Naive thymus-derived CD8-positive, alpha-beta T cell (primary cell): ENCODE measurements at regions not wholly inside any gene's neighbourhood (a gene's known extent, or its start where the extent isn't known, plus 50 kb on each side); places are given as distances from the start of the nearest gene placed in this dataset.

Source experiments
- ATAC-seq, 2 donors: fragments of 150-1000 bp; cut with Tn5 transposase in 1 of 2; sonication (Bioruptor Pico), chemical (Tn5 transposase) in 1 of 2; 1 replicate in 1 of 2; 2 replicates in 1 of 2; pipeline ENCODE4 v1.10.0; 2021; ENCODE audit warnings: mild to moderate bottlenecking in 2 of 2, moderate library complexity in 2 of 2
- POLR2A ChIA-PET: fragments of 350-600 bp; sonication (Branson Sonifier 250); formaldehyde crosslinking; loops from one replicate; lab custom pipeline; 2021; ENCODE audit warnings: antibody characterized with exemption; lab: Charles Lee
- DNase-seq, 10 donors: peaks; one replicate each; pipeline versions ENCODE4 v3.0.0 to v3.0.0-alpha.2; 2020 to 2022
- H3K27ac Mint-ChIP-seq, 10 donors: one replicate each; pipeline ENCODE4 v1.8.0; 2020 to 2022; ENCODE audit warnings: mild to moderate bottlenecking in 10 of 10, mixed read lengths in 10 of 10, moderate library complexity in 4 of 10, inconsistent platforms in 1 of 10
- H3K27me3 Mint-ChIP-seq, 5 donors: one replicate each; pipeline ENCODE4 v1.8.0; 2021 to 2022; ENCODE audit warnings: mixed read lengths in 5 of 5
- H3K36me3 Mint-ChIP-seq, 3 donors: one replicate each; pipeline ENCODE4 v1.8.0; 2020 to 2022; ENCODE audit warnings: mixed read lengths in 3 of 3, mild to moderate bottlenecking in 2 of 3, inconsistent platforms in 1 of 3
- H3K4me1 Mint-ChIP-seq, 4 donors: one replicate each; pipeline ENCODE4 v1.8.0; 2021 to 2022; ENCODE audit warnings: mixed read lengths in 4 of 4
- H3K4me3 Mint-ChIP-seq, 10 donors: one replicate each; pipeline ENCODE4 v1.8.0; 2020 to 2022; ENCODE audit warnings: mild to moderate bottlenecking in 10 of 10, mixed read lengths in 10 of 10, moderate library complexity in 6 of 10, inconsistent platforms in 1 of 10
- H3K9me3 Mint-ChIP-seq, 9 donors: one replicate each; pipeline ENCODE4 v1.8.0; 2020 to 2022; ENCODE audit warnings: mixed read lengths in 9 of 9, mild to moderate bottlenecking in 3 of 9, inconsistent platforms in 1 of 9, moderate library complexity in 1 of 9

DNA sequence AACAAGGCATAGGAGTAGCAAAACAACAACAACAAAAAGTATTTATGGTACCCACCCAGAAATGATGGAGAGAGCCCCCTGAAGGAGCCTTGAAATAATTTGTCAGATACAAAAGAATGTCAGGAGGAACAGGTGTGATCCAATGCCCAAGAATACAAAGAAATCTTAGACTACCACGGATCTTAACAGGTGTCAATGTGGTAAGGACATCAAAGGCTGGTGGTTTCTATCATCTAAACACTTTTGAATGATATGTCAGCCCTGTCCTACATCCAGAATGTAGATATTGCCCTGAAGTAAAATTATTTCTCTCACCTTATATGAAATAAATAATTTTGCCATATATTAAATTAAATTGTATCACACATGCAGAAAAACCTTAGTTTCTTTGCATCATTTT lies 386.4 kb upstream of the ANO5 start:
- no peak overlapping the region for H3K4me3 Mint-ChIP-seq
- DNase-seq (no peak), ATAC-seq (no peak)
- H3K9me3 Mint-ChIP-seq, result peaks cover 5 to 26% (median 16%) of the 10 kb centered on the region in 9 donors
- H3K27ac Mint-ChIP-seq, result no peak overlapping the region
- H3K36me3 Mint-ChIP-seq, result peaks cover 0 to 10% (median 0%) of the 10 kb centered on the region in 3 donors
- peaks cover 0 to 2% (median 0%) of the 10 kb centered on the region in 4 donors for H3K4me1 Mint-ChIP-seq
- no peaks in the 10 kb centered on the region for H3K27me3 Mint-ChIP-seq
- POLR2A ChIA-PET, result no interaction called here

DNA sequence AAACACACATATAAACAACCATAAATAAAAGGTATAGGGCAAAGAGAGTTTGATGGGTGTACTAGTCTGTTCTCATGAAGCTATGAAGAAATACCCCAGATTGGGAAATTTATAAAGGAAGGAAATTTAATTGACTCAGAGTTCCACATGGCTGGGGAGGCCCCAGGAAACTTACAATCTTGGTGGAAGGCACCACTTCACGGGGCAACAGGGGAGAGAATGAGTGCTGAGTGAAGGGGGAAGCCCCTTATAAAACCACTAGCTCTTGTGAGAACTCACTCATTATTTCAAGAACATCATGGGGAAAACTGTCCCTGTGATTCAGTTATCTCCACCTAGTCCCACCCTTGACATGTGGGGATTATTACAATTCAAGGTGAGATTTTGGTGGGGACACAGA lies 385.9 kb upstream of the ANO5 start:
- Mint-ChIP-seq H3K9me3 (peaks cover 5 to 26% (median 14%) of the 10 kb centered on the region in 9 donors), H3K4me1 (peaks cover 0 to 2% (median 0%) of the 10 kb centered on the region in 4 donors), H3K27me3 (no peaks in the 10 kb centered on the region), H3K4me3 (no peak overlapping the region), H3K36me3 (peaks cover 0 to 10% (median 0%) of the 10 kb centered on the region in 3 donors), H3K27ac (no peak overlapping the region)
- POLR2A ChIA-PET, result no interaction called here
- DNase-seq (no peak), ATAC-seq (no peak)

DNA sequence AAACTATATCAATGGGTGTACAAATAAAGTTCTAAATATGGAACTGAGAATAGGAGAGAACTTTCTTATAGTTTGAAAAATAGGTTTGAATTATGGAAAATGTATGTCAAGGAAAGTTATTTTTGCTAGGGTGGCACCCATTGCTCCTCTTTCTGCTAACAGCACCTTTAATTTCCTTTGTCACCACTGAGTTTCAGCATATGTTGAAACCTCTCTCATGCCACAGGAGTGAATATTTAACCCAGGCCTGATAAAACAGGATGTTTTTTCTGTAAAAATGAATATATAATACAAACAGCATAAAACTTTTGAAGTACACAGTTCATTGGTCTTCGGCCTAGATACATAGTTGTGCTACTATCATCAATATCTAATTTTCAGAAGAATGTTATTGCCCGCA lies 385.5 kb upstream of the ANO5 start:
- ATAC-seq, result no peak
- Mint-ChIP-seq H3K27ac (no peak overlapping the region), H3K27me3 (no peaks in the 10 kb centered on the region), H3K9me3 (peaks cover 5 to 26% (median 14%) of the 10 kb centered on the region in 9 donors), H3K4me3 (no peak overlapping the region), H3K4me1 (peaks cover 0 to 2% (median 0%) of the 10 kb centered on the region in 4 donors), H3K36me3 (peaks cover 0 to 10% (median 0%) of the 10 kb centered on the region in 3 donors)
- DNase-seq, result no peak
- POLR2A ChIA-PET, result no interaction called here

DNA sequence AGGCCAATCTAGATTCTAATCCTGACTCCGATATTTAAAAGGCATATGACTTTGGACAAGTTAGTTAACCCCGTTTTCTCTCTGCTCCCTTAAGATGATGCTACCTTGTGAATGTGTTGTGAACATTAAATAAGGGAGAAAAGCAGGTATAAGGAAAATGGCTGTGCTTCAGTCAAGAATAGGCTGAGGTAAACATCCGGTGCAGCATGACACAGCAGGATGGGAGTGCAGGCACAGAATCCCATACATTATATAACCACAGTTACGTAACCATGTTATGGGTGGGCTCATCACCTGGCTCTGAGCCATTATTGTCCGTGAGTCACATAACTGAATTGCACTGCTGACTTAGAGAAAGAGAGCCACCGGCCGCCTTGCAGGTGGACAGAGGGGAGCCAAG lies 382.2 kb upstream of the ANO5 start:
- Mint-ChIP-seq H3K9me3 (peaks cover 0 to 16% (median 4%) of the 10 kb centered on the region in 9 donors), H3K4me3 (no peak overlapping the region), H3K27me3 (no peaks in the 10 kb centered on the region), H3K4me1 (peaks cover 0 to 2% (median 0%) of the 10 kb centered on the region in 4 donors), H3K36me3 (no peaks in the 10 kb centered on the region), H3K27ac (no peak overlapping the region)
- ATAC-seq, result no peak
- POLR2A ChIA-PET, result no interaction called here
- DNase-seq, result no peak

DNA sequence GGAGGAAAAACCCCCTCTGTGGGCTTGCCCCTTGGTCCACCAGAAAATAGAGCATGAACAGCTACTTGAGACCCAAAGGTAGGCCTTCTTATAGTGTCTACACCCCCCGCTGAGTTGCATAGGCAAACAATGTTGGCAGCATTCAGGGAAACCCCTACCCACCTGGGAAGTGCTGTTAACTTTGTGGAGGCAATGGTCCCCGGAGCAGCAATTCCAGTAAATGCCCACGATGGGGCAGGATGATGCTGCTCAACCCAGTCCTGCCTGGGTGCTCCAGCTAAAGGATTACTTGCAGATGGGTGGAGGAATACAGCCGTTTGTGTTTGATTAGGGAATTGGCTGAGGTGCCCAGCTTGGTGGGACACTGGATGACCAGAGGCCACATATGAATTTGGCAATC lies 381.3 kb upstream of the ANO5 start:
- peaks cover 0 to 11% (median 3%) of the 10 kb centered on the region in 9 donors for H3K9me3 Mint-ChIP-seq
- ATAC-seq (no peak), DNase-seq (no peak)
- H3K4me3 Mint-ChIP-seq, result no peak overlapping the region
- no peak overlapping the region for H3K27ac Mint-ChIP-seq
- no peaks in the 10 kb centered on the region for H3K27me3 Mint-ChIP-seq
- POLR2A ChIA-PET, result no interaction called here
- no peaks in the 10 kb centered on the region for H3K36me3 Mint-ChIP-seq
- H3K4me1 Mint-ChIP-seq, result peaks cover 0 to 2% (median 0%) of the 10 kb centered on the region in 4 donors

DNA sequence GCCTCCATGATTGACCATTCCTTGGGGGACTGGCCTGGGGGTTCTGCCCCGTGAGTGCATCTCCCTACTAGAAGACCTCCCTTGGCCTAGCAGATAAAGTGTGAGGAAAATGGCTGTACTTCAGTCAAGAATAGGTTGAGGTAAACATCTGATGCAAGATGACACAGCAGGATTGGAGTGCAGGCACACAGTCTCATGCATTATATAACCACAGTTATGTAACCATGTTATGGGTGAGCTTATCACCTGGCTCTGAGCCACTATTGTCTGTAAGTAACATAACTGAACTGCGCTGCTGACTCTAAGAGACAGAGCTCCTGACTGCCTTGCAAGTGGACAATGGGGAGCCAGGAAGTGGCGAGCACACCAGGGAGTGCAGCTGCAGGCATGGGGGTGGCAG lies 378.7 kb upstream of the ANO5 start:
- peaks cover 0 to 11% (median 1%) of the 10 kb centered on the region in 9 donors for H3K9me3 Mint-ChIP-seq
- POLR2A ChIA-PET, result no interaction called here

DNA sequence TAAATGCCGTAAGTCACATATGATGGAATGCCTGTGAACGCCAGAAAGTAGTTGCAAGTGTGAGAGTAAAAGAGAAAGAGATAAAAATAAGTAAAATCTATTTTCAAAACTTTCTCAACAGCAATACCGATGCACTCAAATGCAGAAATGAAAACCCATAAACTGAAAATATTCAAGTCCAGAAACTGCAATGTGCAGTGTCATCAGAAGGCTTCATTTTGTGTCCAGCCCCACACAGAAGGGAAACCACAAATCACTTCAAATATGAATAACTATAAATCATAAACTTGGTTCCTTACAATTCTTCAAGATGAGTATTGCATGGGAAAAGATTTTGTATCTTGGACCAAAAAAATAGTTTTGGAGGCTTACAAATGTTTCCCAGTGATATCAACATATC lies 375.2 kb upstream of the ANO5 start:
- no peaks in the 10 kb centered on the region for H3K27me3 Mint-ChIP-seq
- DNase-seq, result no peak
- POLR2A ChIA-PET, result no interaction called here
- H3K4me1 Mint-ChIP-seq, result no peaks in the 10 kb centered on the region
- no peak overlapping the region for H3K4me3 Mint-ChIP-seq
- no peaks in the 10 kb centered on the region for H3K36me3 Mint-ChIP-seq
- no peak overlapping the region for H3K27ac Mint-ChIP-seq
- peaks cover 0 to 2% (median 0%) of the 10 kb centered on the region in 9 donors for H3K9me3 Mint-ChIP-seq
- ATAC-seq, result no peak

More for the DNA sequence above, 378.7 kb upstream of the ANO5 start:
- Mint-ChIP-seq H3K4me1 (peaks cover 0 to 2% (median 0%) of the 10 kb centered on the region in 4 donors), H3K27me3 (no peaks in the 10 kb centered on the region), H3K4me3 (no peak overlapping the region), H3K27ac (no peak overlapping the region), H3K36me3 (no peaks in the 10 kb centered on the region)
- DNase-seq, result no peak
- no peak for ATAC-seq

DNA sequence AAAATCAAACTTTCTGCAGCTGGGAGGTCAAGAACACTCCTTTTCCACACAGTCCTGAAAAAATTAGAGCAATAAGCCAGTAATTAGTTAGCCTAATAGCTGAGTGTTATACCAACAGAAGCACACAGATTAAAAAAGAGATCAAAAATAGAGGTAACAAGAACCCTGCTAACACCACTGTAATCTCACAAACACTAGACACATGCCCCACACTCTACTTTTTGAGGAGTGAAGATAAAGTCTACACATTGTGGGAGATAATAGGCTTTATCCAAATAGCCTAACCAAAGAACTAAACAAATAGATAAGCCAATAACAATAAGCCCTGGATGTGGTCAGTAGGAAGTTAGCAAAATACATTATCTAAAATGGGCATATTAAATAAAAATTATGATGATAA lies 372.7 kb upstream of the ANO5 start:
- POLR2A ChIA-PET, result no interaction called here
- peaks cover 0 to 8% (median 0%) of the 10 kb centered on the region in 9 donors for H3K9me3 Mint-ChIP-seq
- no peak overlapping the region for H3K4me3 Mint-ChIP-seq
- H3K27ac Mint-ChIP-seq, result no peak overlapping the region
- H3K27me3 Mint-ChIP-seq, result no peaks in the 10 kb centered on the region
- ATAC-seq (no peak), DNase-seq (no peak)
- no peaks in the 10 kb centered on the region for H3K36me3 Mint-ChIP-seq
- no peaks in the 10 kb centered on the region for H3K4me1 Mint-ChIP-seq

DNA sequence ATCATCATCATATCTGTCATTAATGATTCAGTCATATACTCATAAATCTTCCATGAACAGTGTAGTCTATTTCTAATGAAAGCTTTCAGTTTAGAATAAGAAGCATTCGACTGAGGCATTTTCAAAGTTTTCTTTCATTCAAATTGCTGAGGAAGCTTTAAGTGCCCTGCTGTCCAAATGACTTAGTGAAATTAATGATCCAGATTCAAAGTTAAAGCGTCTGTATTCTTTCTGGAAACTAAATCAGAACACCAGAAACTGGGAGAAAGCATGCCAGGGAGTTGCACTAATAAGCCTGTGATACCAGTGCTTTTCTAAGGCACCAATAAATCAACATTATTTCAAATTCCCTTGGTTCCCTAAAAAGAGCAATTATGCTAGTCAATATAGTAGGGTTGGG lies 367.8 kb upstream of the ANO5 start:
- Mint-ChIP-seq H3K4me1 (no peaks in the 10 kb centered on the region), H3K27ac (no peak overlapping the region), H3K4me3 (no peak overlapping the region), H3K9me3 (peaks cover 0 to 6% (median 1%) of the 10 kb centered on the region in 9 donors), H3K36me3 (peaks cover 0 to 1% (median 0%) of the 10 kb centered on the region in 3 donors), H3K27me3 (no peaks in the 10 kb centered on the region)
- no peak for ATAC-seq
- POLR2A ChIA-PET, result no interaction called here
- no peak for DNase-seq

DNA sequence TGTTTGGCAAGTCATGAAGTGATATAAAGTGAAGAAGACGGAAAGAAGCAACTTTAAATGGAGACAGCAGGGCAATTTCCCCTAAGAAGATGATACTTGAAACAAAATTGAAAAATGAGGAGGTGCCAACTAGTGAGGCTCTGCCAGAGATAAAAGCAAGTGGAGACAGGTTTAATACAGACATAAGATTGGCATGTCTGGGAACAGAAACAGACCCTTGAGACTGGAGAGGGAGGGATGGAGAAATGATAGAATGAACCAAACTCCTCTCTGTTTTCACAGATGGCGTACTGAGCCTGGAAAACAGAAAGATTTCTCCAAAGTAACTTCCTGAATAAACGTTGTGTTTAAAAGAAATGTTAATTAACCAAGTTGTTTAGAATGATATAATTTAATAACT lies 354.5 kb upstream of the ANO5 start:
- peaks cover 0 to 13% (median 0%) of the 10 kb centered on the region in 9 donors for H3K9me3 Mint-ChIP-seq
- no peaks in the 10 kb centered on the region for H3K36me3 Mint-ChIP-seq
- POLR2A ChIA-PET, result no interaction called here
- ATAC-seq (no peak), DNase-seq (no peak)
- H3K27me3 Mint-ChIP-seq, result no peaks in the 10 kb centered on the region
- no peak overlapping the region for H3K27ac Mint-ChIP-seq
- no peak overlapping the region for H3K4me3 Mint-ChIP-seq
- H3K4me1 Mint-ChIP-seq, result no peaks in the 10 kb centered on the region

DNA sequence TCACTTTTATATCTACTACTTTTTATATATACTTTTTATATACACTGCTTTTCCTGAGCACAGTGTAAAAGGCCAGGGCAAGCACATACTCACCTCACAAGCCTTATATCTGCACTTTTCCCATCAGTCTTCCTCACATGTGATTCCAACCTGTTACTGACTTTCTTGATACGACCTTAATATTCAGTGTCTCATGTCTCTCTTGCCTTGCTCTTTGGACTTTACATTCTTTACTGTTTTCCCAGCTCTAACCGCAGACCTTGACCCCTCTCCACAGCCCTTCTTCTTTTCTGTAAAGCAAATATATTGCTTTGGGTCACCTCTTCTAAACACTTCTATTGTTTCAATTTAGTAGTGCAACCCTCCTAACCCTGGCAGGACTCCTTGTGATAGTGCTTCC lies 353.1 kb upstream of the ANO5 start:
- peaks cover 0 to 10% (median 0%) of the 10 kb centered on the region in 9 donors for H3K9me3 Mint-ChIP-seq
- no peak overlapping the region for H3K4me3 Mint-ChIP-seq
- no peaks in the 10 kb centered on the region for H3K4me1 Mint-ChIP-seq
- no peaks in the 10 kb centered on the region for H3K36me3 Mint-ChIP-seq
- POLR2A ChIA-PET, result no interaction called here
- no peak overlapping the region for H3K27ac Mint-ChIP-seq
- no peaks in the 10 kb centered on the region for H3K27me3 Mint-ChIP-seq
- ATAC-seq (no peak), DNase-seq (no peak)

DNA sequence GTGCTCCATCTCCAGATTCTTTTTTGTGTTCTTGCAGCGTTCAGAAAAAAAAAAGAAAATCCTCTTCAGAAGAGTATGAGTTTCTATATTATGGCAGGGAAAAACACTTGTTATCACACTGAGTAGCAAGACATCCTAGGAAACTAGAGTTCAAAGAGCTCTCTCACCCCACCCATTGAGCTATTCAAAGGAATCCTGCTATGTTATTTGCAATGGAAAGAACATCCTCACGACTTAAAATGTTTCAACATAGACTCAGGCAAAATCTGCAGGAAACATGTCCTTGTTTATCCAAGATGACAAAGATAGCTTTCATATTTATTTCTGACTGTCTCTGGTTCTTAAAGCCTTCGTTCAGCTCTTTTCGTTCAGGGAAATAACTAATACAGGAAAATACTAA lies 331.6 kb upstream of the ANO5 start:
- H3K36me3 Mint-ChIP-seq, result no peaks in the 10 kb centered on the region
- DNase-seq (no peak), ATAC-seq (no peak)
- peaks cover 0 to 11% (median 3%) of the 10 kb centered on the region in 9 donors for H3K9me3 Mint-ChIP-seq
- POLR2A ChIA-PET, result no interaction called here
- H3K27me3 Mint-ChIP-seq, result no peaks in the 10 kb centered on the region
- H3K4me1 Mint-ChIP-seq, result no peaks in the 10 kb centered on the region
- H3K27ac Mint-ChIP-seq, result no peak overlapping the region
- no peak overlapping the region for H3K4me3 Mint-ChIP-seq

DNA sequence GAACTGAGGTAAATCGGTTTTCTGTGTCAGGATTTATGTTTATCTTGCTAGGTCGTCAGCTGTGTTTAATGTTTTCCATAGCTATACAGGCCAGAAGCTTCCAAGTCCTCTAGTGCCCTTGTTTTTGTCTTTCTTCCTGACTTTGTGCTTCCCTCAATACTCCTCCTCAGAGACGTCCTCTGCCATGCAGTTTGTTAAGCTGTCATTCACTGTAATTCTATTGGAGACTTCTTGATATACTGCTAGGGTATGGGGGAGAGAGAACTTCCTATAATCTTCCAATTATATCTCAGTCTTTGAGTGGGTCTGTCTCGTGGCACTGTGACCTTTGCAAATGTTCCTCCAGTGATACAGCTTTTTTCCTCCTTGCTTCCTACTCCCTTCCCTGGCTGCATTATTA lies 327.3 kb upstream of the ANO5 start:
- H3K36me3 Mint-ChIP-seq, result no peaks in the 10 kb centered on the region
- POLR2A ChIA-PET, result no interaction called here
- DNase-seq (no peak), ATAC-seq (no peak)
- peaks cover 0 to 3% (median 0%) of the 10 kb centered on the region in 9 donors for H3K9me3 Mint-ChIP-seq
- peak overlapping the region in 1 of 10 donors; percentile 24 for H3K27ac Mint-ChIP-seq
- no peaks in the 10 kb centered on the region for H3K4me1 Mint-ChIP-seq
- no peaks in the 10 kb centered on the region for H3K27me3 Mint-ChIP-seq
- H3K4me3 Mint-ChIP-seq, result no peak overlapping the region

DNA sequence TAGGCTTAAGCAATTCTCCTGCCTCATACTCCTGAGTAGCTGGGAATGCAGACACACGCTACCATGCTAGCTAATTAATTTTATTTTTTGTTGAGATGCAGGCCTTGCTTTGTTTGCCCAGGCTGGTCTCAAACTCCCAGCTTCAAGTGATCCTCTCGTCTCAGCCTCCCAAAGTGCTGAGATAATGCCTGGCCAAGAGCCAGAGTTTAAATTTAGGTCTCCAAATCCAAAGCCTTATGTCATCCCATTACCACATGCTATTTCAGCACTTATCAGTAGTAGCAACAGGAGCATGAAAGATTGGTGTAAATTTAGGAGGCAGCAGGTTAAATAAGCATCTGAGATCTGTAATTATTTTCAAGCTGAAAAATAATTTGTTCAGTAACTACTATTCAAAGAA lies 326.1 kb upstream of the ANO5 start:
- H3K4me1 Mint-ChIP-seq, result no peaks in the 10 kb centered on the region
- DNase-seq (no peak), ATAC-seq (no peak)

More for the DNA sequence above, 326.1 kb upstream of the ANO5 start:
- POLR2A ChIA-PET, result no interaction called here
- Mint-ChIP-seq H3K27me3 (no peaks in the 10 kb centered on the region), H3K4me3 (no peak overlapping the region), H3K36me3 (no peaks in the 10 kb centered on the region), H3K27ac (no peak overlapping the region), H3K9me3 (peaks cover 0 to 3% (median 0%) of the 10 kb centered on the region in 9 donors)
